ENCODE measurements at regions not wholly inside any gene's neighbourhood (a gene's known extent, or its start where the extent isn't known, plus 50 kb on each side); places are given as distances from the start of the nearest gene placed in this dataset.

- no peak for DNase-seq
Observed at GRCh38 chr6:132868057-132868456, 53.7 kb downstream of the RPS12 start.

- no peak for DNase-seq
Observed at GRCh38 chr6:132872923-132873322, 58.6 kb downstream of the RPS12 start.

GRCh38 chr6:132877003-132877402 lies 62.6 kb downstream of the RPS12 start:
- no peak for DNase-seq

GRCh38 chr6:132887204-132887603 lies 72.8 kb downstream of the RPS12 start:
- DNase-seq: no peak

- no peak for DNase-seq
Observed at GRCh38 chr6:132888701-132889100, 74.3 kb downstream of the RPS12 start.

- no peak for DNase-seq
Observed at GRCh38 chr6:132892929-132893771, 78.8 kb downstream of the RPS12 start.

GRCh38 chr6:132893772-132894490 lies 79.6 kb downstream of the RPS12 start:
- DNase-seq: no peak

- no peak for DNase-seq
Observed at GRCh38 chr6:132898376-132898775, 84.0 kb downstream of the RPS12 start.

- DNase-seq: no peak
Observed at GRCh38 chr6:132900849-132901248, 86.5 kb downstream of the RPS12 start.

- DNase-seq: no peak
Observed at GRCh38 chr6:132902901-132903300, 88.5 kb downstream of the RPS12 start.

GRCh38 chr6:132907231-132907630 lies 92.9 kb downstream of the RPS12 start:
- DNase-seq: no peak

- DNase-seq: no peak
Observed at GRCh38 chr6:132907914-132908313, 93.5 kb downstream of the RPS12 start.

GRCh38 chr6:132909742-132910141 lies 95.4 kb downstream of the RPS12 start:
- DNase-seq: no peak

- DNase-seq: no peak
Observed at GRCh38 chr6:132910759-132911158, 96.4 kb downstream of the RPS12 start.

GRCh38 chr6:132919045-132919860 lies 104.9 kb downstream of the RPS12 start:
- no peak for DNase-seq

GRCh38 chr6:132927713-132928112 lies 113.3 kb downstream of the RPS12 start:
- no peak for DNase-seq

- DNase-seq: no peak
Observed at GRCh38 chr6:132929141-132929540, 114.8 kb downstream of the RPS12 start.

- DNase-seq: no peak
Observed at GRCh38 chr6:132931313-132931712, 116.9 kb downstream of the RPS12 start.

GRCh38 chr6:132931936-132932514 lies 117.7 kb downstream of the RPS12 start:
- no peak for DNase-seq

GRCh38 chr6:132932588-132932987 lies 118.2 kb downstream of the RPS12 start:
- peak; percentile 19 for DNase-seq

- DNase-seq: peak; percentile 18
Observed at GRCh38 chr6:132933090-132933489, 118.7 kb downstream of the RPS12 start.

- no peak for DNase-seq
Observed at GRCh38 chr6:132934496-132934895, 120.1 kb downstream of the RPS12 start.

- no peak for DNase-seq
Observed at GRCh38 chr6:132936646-132937045, 122.3 kb downstream of the RPS12 start.
